OCI-LY3 (cell line): ENCODE measurements at regions not wholly inside any gene's neighbourhood (a gene's known extent, or its start where the extent isn't known, plus 50 kb on each side); places are given as distances from the start of the nearest gene placed in this dataset.

ENCODE experiments used
- CTCF ChIP-seq: fragments of 200-600, 300-600 bp; sonication (generic); IDR thresholded peaks from 2 replicates; pipeline ENCODE4 v1.5.1; 2014; ENCODE audit warnings: antibody characterized with exemption, low read length, low read depth
- EZH2phosphoT487 ChIP-seq: fragments of 200-600 bp; shearing (Covaris generic); IDR thresholded peaks from 2 replicates; pipeline ENCODE4 v1.6.1; 2018; ENCODE audit warnings: antibody characterized with exemption, mixed run types, low read depth

GRCh38 chr10:28892818-28893547, 215.7 kb downstream of the BAMBI start:
- TF ChIP-seq CTCF = no peak
- no peak for TF ChIP-seq EZH2phosphoT487
